Sigmoid colon (tissue), 4 donors: ENCODE measurements at regions not wholly inside any gene's neighbourhood (a gene's known extent, or its start where the extent isn't known, plus 50 kb on each side); places are given as distances from the start of the nearest gene placed in this dataset.
"Not testable (repeated sequence)": the region's sequence is repeated elsewhere in the genome, so short reads cannot be mapped to it uniquely, and the experiment has no call there.

Experiments used
- EP300 ChIP-seq, 4 donors: sonication (generic); formaldehyde crosslinking; IDR thresholded peaks; one replicate each; pipeline ENCODE4 v1.6.1; 2017; ENCODE audit warnings: antibody characterized with exemption in 4 of 4
- POLR2A ChIP-seq, 2 donors: fragments of 450-650 bp; IDR thresholded peaks; one replicate each; pipeline ENCODE4 v1.6.1; 2016; ENCODE audit warnings: antibody characterized with exemption in 2 of 2, mild to moderate bottlenecking in 2 of 2, moderate library complexity in 2 of 2
- POLR2AphosphoS5 ChIP-seq, 4 donors: sonication (generic); formaldehyde crosslinking; IDR thresholded peaks; one replicate each; pipeline ENCODE4 v1.6.1; 2017; ENCODE audit warnings: antibody characterized with exemption in 4 of 4
- TF ChIP-seq, protein P1 (sequence below), 4 experiments: fragments of 450-650 bp in 3 of 4; fragments of 200-600 bp in 1 of 4; IDR thresholded peaks; one replicate each; pipeline ENCODE4 v1.5.1; 2016 to 2019; ENCODE audit warnings: antibody characterized with exemption in 4 of 4, mild to moderate bottlenecking in 3 of 4, moderate library complexity in 2 of 4

DNA sequence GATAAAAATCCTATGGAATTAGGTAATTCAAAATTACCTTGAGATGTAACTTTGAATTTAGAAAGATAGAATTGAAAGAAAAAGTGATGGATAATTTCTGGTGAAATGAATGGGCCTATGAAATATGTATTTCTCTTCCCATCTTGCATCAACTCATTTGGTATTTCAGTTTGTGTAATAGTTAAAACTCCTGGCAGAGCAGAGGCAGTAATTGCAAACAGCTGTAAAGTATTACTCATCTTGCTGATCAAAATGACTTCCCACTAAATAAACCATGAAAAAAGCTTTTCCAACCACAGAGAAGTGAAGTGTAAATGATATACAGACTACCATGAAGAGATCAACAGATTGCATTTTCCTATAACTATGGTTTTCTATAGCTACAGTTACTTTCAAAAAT, 471.0 kb downstream of the TUBA3C start:
- not testable (repeated sequence) for TF ChIP-seq POLR2A, EP300, POLR2AphosphoS5 (IDR thresholded peaks at IDR 0.05)
- TF ChIP-seq, protein P1, sequence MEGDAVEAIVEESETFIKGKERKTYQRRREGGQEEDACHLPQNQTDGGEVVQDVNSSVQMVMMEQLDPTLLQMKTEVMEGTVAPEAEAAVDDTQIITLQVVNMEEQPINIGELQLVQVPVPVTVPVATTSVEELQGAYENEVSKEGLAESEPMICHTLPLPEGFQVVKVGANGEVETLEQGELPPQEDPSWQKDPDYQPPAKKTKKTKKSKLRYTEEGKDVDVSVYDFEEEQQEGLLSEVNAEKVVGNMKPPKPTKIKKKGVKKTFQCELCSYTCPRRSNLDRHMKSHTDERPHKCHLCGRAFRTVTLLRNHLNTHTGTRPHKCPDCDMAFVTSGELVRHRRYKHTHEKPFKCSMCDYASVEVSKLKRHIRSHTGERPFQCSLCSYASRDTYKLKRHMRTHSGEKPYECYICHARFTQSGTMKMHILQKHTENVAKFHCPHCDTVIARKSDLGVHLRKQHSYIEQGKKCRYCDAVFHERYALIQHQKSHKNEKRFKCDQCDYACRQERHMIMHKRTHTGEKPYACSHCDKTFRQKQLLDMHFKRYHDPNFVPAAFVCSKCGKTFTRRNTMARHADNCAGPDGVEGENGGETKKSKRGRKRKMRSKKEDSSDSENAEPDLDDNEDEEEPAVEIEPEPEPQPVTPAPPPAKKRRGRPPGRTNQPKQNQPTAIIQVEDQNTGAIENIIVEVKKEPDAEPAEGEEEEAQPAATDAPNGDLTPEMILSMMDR (IDR thresholded peaks at IDR 0.05) = not testable (repeated sequence)
